ENCODE measurements at regions not wholly inside any gene's neighbourhood (a gene's known extent, or its start where the extent isn't known, plus 50 kb on each side); places are given as distances from the start of the nearest gene placed in this dataset.
"Not testable (repeated sequence)": the region's sequence is repeated elsewhere in the genome, so short reads cannot be mapped to it uniquely, and the experiment has no call there.

GRCh38 chr1:149700677-149701567 is 81.6 kb upstream of the FCGR1A start:
- FAIRE-seq; BruUV-seq (replicated peaks); H3K27ac ChIP-seq (ENCODE audit: extremely low read length, insufficient read depth, low read length); POLR2A ChIA-PET; H3K27me3 ChIP-seq (ENCODE audit: control insufficient read depth in 1 of 2, insufficient read depth in 2 of 2, low read length in 2 of 2); H4K20me1 ChIP-seq (ENCODE audit: insufficient read depth, low read length); H3K36me3 ChIP-seq (replicated peaks in 1 of 2; ENCODE audit: control insufficient read depth in 1 of 2, insufficient read depth in 2 of 2, low read length in 2 of 2); DNase-seq (ENCODE audit: low spot score); intact Hi-C loops (cut with micrococcal nuclease; ENCODE audit: unreplicated experiment); CTCF ChIA-PET (ENCODE audit: low intra/inter-chr PET ratio, low total read pairs); in situ Hi-C loops (cut with HindIII; ENCODE audit: extremely low pct_ligation_motif_present, low pct_unique_long_range_greater_than_20kb); H3K79me2 ChIP-seq (ENCODE audit: insufficient read depth, low read length); H3K9me3 ChIP-seq (ENCODE audit: low read length); H3K4me3 ChIP-seq (replicated peaks in 1 of 3; ENCODE audit: insufficient read depth in 1 of 3, low read depth in 2 of 3, low read length in 3 of 3); H3K4me2 ChIP-seq (ENCODE audit: low read depth, low read length); H3K9ac ChIP-seq (ENCODE audit: insufficient read depth, low read depth, low read length); H2AFZ ChIP-seq (ENCODE audit: low read length); ATAC-seq; H3K4me1 ChIP-seq (ENCODE audit: insufficient read depth, low read length): not testable (repeated sequence)
- WGBS (ENCODE audit: low lambda C conversion rate), result no CpG with 5 or more reads among the region's 58 CpGs

- peak; percentile 88 for ATAC-seq
- intact Hi-C loops (cut with micrococcal nuclease; ENCODE audit: unreplicated experiment); CTCF ChIA-PET (ENCODE audit: low intra/inter-chr PET ratio, low total read pairs); H3K4me1 ChIP-seq (ENCODE audit: insufficient read depth, low read length); H3K27me3 ChIP-seq (ENCODE audit: control insufficient read depth in 1 of 2, insufficient read depth in 2 of 2, low read length in 2 of 2); H2AFZ ChIP-seq (ENCODE audit: low read length); POLR2A ChIA-PET; in situ Hi-C loops (cut with HindIII; ENCODE audit: extremely low pct_ligation_motif_present, low pct_unique_long_range_greater_than_20kb); H3K9me3 ChIP-seq (ENCODE audit: low read length); BruUV-seq (replicated peaks); H3K9ac ChIP-seq (ENCODE audit: insufficient read depth, low read depth, low read length); H3K36me3 ChIP-seq (replicated peaks in 1 of 2; ENCODE audit: control insufficient read depth in 1 of 2, insufficient read depth in 2 of 2, low read length in 2 of 2); H3K27ac ChIP-seq (ENCODE audit: extremely low read length, insufficient read depth, low read length); H3K79me2 ChIP-seq (ENCODE audit: insufficient read depth, low read length); H4K20me1 ChIP-seq (ENCODE audit: insufficient read depth, low read length); TF ChIP-seq CREM (CRISPR knock-in tag; IDR thresholded peaks at IDR 0.05): not testable (repeated sequence)
- WGBS (ENCODE audit: low lambda C conversion rate), result 0% methylated on average over 11 of the region's 22 CpGs
- Histone ChIP-seq H3K4me2 (ENCODE audit: low read depth, low read length) (peak overlapping the region; percentile 45), H3K4me3 (replicated peaks in 1 of 3; ENCODE audit: insufficient read depth in 1 of 3, low read depth in 2 of 3, low read length in 3 of 3) (peak overlapping the region; percentile 16 to 33 (median 23); a peak in 2 of 6 replicates)
- peak; percentile 71 for FAIRE-seq
- peak; percentile 77 for DNase-seq (ENCODE audit: low spot score)
- peak; percentile 50; the same call in 1 of the 2 replicates for TF ChIP-seq ZBTB26 (CRISPR knock-in tag; IDR thresholded peaks at IDR 0.05; ENCODE audit: borderline replicate concordance)
- TF ChIP-seq MAF1 (CRISPR knock-in tag; IDR thresholded peaks at IDR 0.05; ENCODE audit: borderline replicate concordance), result peak; percentile 95
- peak; percentile 25; the same call in 1 of the 2 replicates for TF ChIP-seq PITX1 (CRISPR knock-in tag; IDR thresholded peaks at IDR 0.05)
- TF ChIP-seq MIER3 (CRISPR knock-in tag; IDR thresholded peaks at IDR 0.05; ENCODE audit: borderline replicate concordance), result 0 out of 2 replicates have a peak, but pooled peaks have one; percentile 21
- 0 out of 2 replicates have a peak, but pooled peaks have one; percentile 19 for TF ChIP-seq ZMYM4 (CRISPR knock-in tag; IDR thresholded peaks at IDR 0.05)
- peak; percentile 73 for TF ChIP-seq RARA (CRISPR knock-in tag; IDR thresholded peaks at IDR 0.05)
- 0 out of 2 replicates have a peak, but pooled peaks have one; percentile 24 for TF ChIP-seq ERF (CRISPR knock-in tag; IDR thresholded peaks at IDR 0.05)
- TF ChIP-seq GATAD1 (CRISPR knock-in tag; IDR thresholded peaks at IDR 0.05), result peak; percentile 39; the same call in 1 of the 2 replicates
- TF ChIP-seq ZNF331 (CRISPR knock-in tag; IDR thresholded peaks at IDR 0.05), result 0 out of 2 replicates have a peak, but pooled peaks have one; percentile 56
- peak; percentile 34; the same call in 1 of the 2 replicates for TF ChIP-seq ZNF124 (CRISPR knock-in tag; IDR thresholded peaks at IDR 0.05)
- peak; percentile 38; the same call in 1 of the 2 replicates for TF ChIP-seq FOXP4 (CRISPR knock-in tag; IDR thresholded peaks at IDR 0.05)
- TF ChIP-seq SMAD3 (CRISPR knock-in tag; IDR thresholded peaks at IDR 0.05), result peak; percentile 84; the same call in 1 of the 2 replicates
- TF ChIP-seq CREM (IDR thresholded peaks at IDR 0.05), result peak; percentile 16; the same call in 1 of the 2 replicates
- 0 out of 2 replicates have a peak, but pooled peaks have one; percentile 19 for TF ChIP-seq FOXA3 (CRISPR knock-in tag; IDR thresholded peaks at IDR 0.05)
Observed at GRCh38 chr1:149708192-149708853, 74.2 kb upstream of the FCGR1A start.

All from HepG2 (cell line).